Fibroblast of mammary gland (primary cell): ENCODE measurements at regions not wholly inside any gene's neighbourhood (a gene's known extent, or its start where the extent isn't known, plus 50 kb on each side); places are given as distances from the start of the nearest gene placed in this dataset.
A peak's percentile ranks its signal among the peaks of the same experiment; 100 is the strongest.

Experiments used
- DNase-seq: peaks from one replicate; pipeline ENCODE4 v3.0.0-alpha.2; 2010; ENCODE audit warnings: low read depth
- H3K4me3 ChIP-seq: 2 replicates; pipeline ENCODE4 v1.5.1; 2011; ENCODE audit warnings: low read depth, mild to moderate bottlenecking, low read length, moderate library complexity; ENCODE audit not compliant: control insufficient read depth
- CTCF ChIP-seq: conservative IDR thresholded peaks from 2 replicates; pipeline ENCODE4 v1.5.1; 2011; ENCODE audit warnings: low read depth, low read length, inconsistent platforms; ENCODE audit not compliant: control insufficient read depth, insufficient read depth

DNA sequence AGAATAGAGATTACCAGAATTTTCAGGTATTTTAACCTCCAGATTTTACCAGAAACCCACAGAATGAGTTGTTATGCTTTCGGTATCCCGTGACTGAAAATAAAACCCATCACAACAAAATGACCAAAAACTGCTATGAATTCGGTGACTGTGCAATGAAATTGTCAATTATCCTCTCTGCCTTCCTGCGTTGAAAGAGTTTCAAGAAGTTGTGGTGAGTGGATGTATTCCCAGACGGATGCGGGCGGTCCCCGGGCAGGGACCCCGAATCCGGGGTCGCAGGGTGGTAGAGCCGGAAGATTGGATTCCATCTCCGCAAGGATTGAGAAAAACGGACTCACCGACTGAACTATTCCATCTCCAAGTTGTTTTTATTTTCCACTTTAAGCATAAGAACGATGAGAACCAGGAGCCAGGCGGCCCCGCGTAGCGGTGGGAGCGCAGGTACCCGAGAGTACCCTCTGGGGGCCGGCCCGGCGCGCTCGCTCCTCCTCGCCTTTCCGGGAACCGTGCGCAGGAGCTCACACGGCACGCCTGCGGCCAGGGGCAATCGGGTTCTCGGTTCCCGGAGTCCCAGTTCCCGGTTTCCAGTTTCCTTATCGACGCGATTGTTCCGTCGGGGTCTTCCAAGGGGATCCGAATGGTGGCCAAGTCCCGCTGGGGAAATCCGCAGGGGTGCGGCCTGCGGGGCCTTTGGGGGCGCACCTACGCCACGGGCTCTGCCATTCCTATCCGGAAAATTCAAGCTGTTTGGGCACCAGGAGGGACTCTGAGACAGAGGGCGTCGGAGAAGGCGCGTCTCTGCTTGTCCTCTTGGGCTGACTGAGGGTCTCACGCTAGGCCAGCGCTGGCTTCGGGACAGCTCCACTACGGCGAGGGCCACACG, 104.9 kb upstream of the PRDM1 start:
- no peak for TF ChIP-seq CTCF
- DNase-seq, result no peak
- H3K4me3 ChIP-seq, result peak overlapping the region; percentile 30

GRCh38 chr6:105978974-105979373, 107.2 kb upstream of the PRDM1 start:
- TF ChIP-seq CTCF, result no peak
- H3K4me3 ChIP-seq, result no peak overlapping the region
- DNase-seq, result no peak

DNA sequence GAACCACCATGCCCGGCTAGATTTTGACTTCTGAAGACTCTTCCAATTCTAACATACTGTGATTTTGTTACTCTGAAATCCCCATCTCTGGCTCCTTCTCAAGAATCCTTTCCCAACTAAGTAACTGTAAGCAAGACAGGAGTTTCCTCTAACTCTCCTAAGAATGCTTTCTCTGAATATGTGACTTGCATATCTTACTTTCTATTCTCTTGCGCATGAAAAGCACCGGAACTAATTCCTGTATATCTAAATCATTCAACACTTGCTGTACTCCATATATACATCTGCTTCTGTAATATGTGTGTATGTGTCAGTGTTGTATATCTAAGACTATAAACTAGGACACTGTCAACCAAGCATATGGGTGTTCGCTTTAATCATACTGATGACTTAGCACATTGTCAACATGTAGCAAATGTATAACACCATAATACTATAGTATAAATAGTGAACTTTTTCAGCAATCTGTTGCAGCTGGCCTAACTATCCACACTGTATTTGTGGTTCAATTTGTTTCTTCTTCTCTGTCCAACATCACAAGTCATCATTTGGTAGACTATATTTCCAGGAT, 108.1 kb upstream of the PRDM1 start:
- DNase-seq, result no peak

GRCh38 chr6:105974986-105975385, 111.2 kb upstream of the PRDM1 start:
- no peak for DNase-seq
- H3K4me3 ChIP-seq, result no peak overlapping the region
- no peak for TF ChIP-seq CTCF

More for the DNA sequence above, 108.1 kb upstream of the PRDM1 start:
- no peak for TF ChIP-seq CTCF
- no peak overlapping the region for H3K4me3 ChIP-seq

DNA sequence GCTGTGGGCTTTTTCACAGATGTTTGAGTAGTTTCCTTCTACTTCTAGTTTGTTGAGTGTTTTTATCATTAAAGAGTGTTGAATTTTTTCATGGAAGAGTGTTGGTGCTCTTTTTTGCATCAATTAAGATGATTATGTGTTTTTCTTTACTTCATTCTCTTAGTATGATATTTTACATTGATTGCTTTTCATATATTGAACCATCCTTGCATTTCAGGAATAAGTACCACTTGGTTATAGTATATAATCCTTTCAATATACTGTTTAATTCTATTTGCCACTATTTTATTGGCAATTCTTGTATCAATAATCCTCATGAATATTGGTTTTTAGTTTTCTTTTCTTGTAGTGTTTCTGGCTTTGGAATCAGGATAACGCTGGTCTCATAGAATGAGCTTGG, 113.7 kb upstream of the PRDM1 start:
- no peak overlapping the region for H3K4me3 ChIP-seq
- no peak for DNase-seq
- TF ChIP-seq CTCF, result no peak

DNA sequence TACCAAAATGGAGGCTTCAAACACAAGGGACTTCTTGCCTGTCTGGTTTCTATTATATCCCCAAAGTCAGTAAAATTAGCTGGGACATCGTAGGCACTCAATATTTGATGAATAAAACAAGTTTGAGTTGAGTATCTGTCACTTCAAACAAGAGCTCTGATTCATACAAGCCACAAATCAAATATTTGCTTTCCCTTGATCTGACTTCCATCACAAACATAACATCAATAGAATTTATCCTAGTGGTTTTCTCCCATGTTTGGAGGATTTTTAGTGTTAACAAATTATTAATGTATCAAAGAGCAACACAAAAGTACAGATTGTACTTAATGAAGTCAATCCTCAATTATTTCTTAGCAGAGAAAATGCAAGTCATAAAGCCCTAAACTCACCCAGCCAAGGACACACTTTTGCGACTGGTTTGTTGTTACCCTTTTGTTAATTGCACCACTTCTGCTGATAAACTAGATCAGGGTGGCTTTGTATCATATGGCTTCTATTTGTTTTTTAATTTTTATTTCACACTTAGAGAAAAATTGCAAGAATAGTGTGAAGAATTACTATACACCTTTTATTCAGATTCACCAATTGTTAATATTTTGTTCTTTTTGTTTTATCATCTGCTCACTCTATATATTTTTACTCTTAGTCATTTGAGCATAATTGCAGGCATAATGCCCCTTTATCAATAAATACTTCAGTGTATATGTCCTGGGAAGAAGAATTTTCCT, 117.4 kb upstream of the PRDM1 start:
- H3K4me3 ChIP-seq, result no peak overlapping the region
- TF ChIP-seq CTCF, result no peak
- no peak for DNase-seq
